Mesenchymal stem cell (in vitro differentiated cells and primary cell): ENCODE measurements at regions not wholly inside any gene's neighbourhood (a gene's known extent, or its start where the extent isn't known, plus 50 kb on each side); places are given as distances from the start of the nearest gene placed in this dataset.
"Not testable (repeated sequence)": the region's sequence is repeated elsewhere in the genome, so short reads cannot be mapped to it uniquely, and the experiment has no call there.

Experiments used
- DNase-seq: peaks from one replicate; pipeline ENCODE4 v3.0.0-alpha.2; 2013
- H2AFZ ChIP-seq: one replicate; pipeline ENCODE4 v1.6.1; 2013; ENCODE audit warnings: low read depth, mild to moderate bottlenecking, control low read depth, inconsistent platforms, low read length, moderate library complexity
- H2AK5ac ChIP-seq: 2 replicates; pipeline ENCODE4 v1.6.1; 2013; ENCODE audit warnings: low read length, moderate library complexity, mild to moderate bottlenecking, inconsistent platforms; ENCODE audit not compliant: severe bottlenecking
- H2BK120ac ChIP-seq: one replicate; pipeline ENCODE4 v1.6.1; 2013; ENCODE audit warnings: low read depth, mild to moderate bottlenecking, inconsistent platforms, low read length, moderate library complexity
- H2BK12ac ChIP-seq, 2 experiments: one replicate each; pipeline ENCODE4 v1.6.1; 2013; ENCODE audit warnings: inconsistent platforms in 2 of 2, low read length in 2 of 2, mild to moderate bottlenecking in 2 of 2, moderate library complexity in 2 of 2, control low read depth in 1 of 2
- H2BK15ac ChIP-seq: one replicate; pipeline ENCODE4 v1.6.1; 2013; ENCODE audit warnings: mild to moderate bottlenecking, low read depth, inconsistent platforms; ENCODE audit not compliant: poor library complexity, severe bottlenecking
- H2BK5ac ChIP-seq: 2 replicates; pipeline ENCODE4 v1.6.1; 2013; ENCODE audit warnings: low read depth, mild to moderate bottlenecking, low read length, control low read depth, inconsistent platforms; ENCODE audit not compliant: poor library complexity, severe bottlenecking
- H3K14ac ChIP-seq, 2 experiments: one replicate each; pipeline ENCODE4 v1.6.1; 2013; ENCODE audit warnings: inconsistent platforms in 2 of 2, low read length in 2 of 2, control low read depth in 1 of 2, mild to moderate bottlenecking in 1 of 2, moderate library complexity in 1 of 2
- H3K18ac ChIP-seq, 2 experiments: one replicate each; pipeline ENCODE4 v1.6.1; 2013; ENCODE audit warnings: inconsistent platforms in 2 of 2, low read length in 2 of 2, control low read depth in 1 of 2, low read depth in 1 of 2, mild to moderate bottlenecking in 1 of 2
- H3K23ac ChIP-seq, 2 experiments: one replicate each; pipeline ENCODE4 v1.6.1; 2013; ENCODE audit warnings: inconsistent platforms in 2 of 2, low read length in 2 of 2, mild to moderate bottlenecking in 2 of 2, moderate library complexity in 2 of 2, control low read depth in 1 of 2
- H3K27ac ChIP-seq: 2 replicates; pipeline ENCODE4 v1.5.1; 2013; ENCODE audit warnings: mild to moderate bottlenecking, moderate library complexity, low read length, control low read depth, inconsistent platforms; ENCODE audit not compliant: poor library complexity, severe bottlenecking
- H3K27me3 ChIP-seq, 2 experiments: 2 replicates each; pipeline versions ENCODE4 v1.6.1 to v1.7.0; 2013; ENCODE audit warnings: low read length in 2 of 2, mild to moderate bottlenecking in 2 of 2, moderate library complexity in 2 of 2, control low read depth in 1 of 2, inconsistent platforms in 1 of 2; ENCODE audit not compliant: control insufficient read depth in 1 of 2, insufficient read depth in 1 of 2
- H3K36me3 ChIP-seq, 2 experiments: 2 replicates each; pipeline versions ENCODE4 v1.6.1 to v1.7.0; 2013; ENCODE audit warnings: low read length in 2 of 2, control low read depth in 1 of 2, inconsistent platforms in 1 of 2, low read depth in 1 of 2, mild to moderate bottlenecking in 1 of 2; ENCODE audit not compliant: insufficient read depth in 2 of 2, control insufficient read depth in 1 of 2
- H3K4ac ChIP-seq, 2 experiments: one replicate each; pipeline ENCODE4 v1.6.1; 2013; ENCODE audit warnings: inconsistent platforms in 2 of 2, low read length in 2 of 2, mild to moderate bottlenecking in 2 of 2, moderate library complexity in 2 of 2, control low read depth in 1 of 2, low read depth in 1 of 2
- H3K4me1 ChIP-seq: 2 replicates; pipeline ENCODE4 v1.6.1; 2013; ENCODE audit warnings: low read depth, low read length, control low read depth; ENCODE audit not compliant: control insufficient read depth, insufficient read depth
- H3K4me2 ChIP-seq: 2 replicates; pipeline ENCODE4 v1.6.1; 2013; ENCODE audit warnings: low read length, mild to moderate bottlenecking, inconsistent platforms; ENCODE audit not compliant: poor library complexity, severe bottlenecking
- H3K4me3 ChIP-seq, 2 experiments: 2 replicates each; pipeline versions ENCODE4 v1.5.1 to v1.7.0; 2013; ENCODE audit warnings: low read length in 2 of 2, mild to moderate bottlenecking in 2 of 2, control low read depth in 1 of 2, low read depth in 1 of 2; ENCODE audit not compliant: insufficient read depth in 1 of 2
- H3K79me1 ChIP-seq: replicated peaks from 2 replicates; pipeline ENCODE4 v1.6.1; 2013; ENCODE audit warnings: mild to moderate bottlenecking, control low read depth, low read length, inconsistent platforms; ENCODE audit not compliant: poor library complexity, severe bottlenecking
- H3K9ac ChIP-seq: 2 replicates; pipeline ENCODE4 v1.7.0; 2013; ENCODE audit warnings: mild to moderate bottlenecking, low read length, moderate library complexity
- H3K9me3 ChIP-seq: 2 replicates; pipeline ENCODE4 v1.7.0; 2013; ENCODE audit warnings: mild to moderate bottlenecking, low read length; ENCODE audit not compliant: control insufficient read depth
- H4K8ac ChIP-seq: one replicate; pipeline ENCODE4 v1.6.1; 2013; ENCODE audit warnings: inconsistent platforms, mild to moderate bottlenecking, low read length, moderate library complexity
- H4K91ac ChIP-seq: one replicate; pipeline ENCODE4 v1.6.1; 2013; ENCODE audit warnings: mild to moderate bottlenecking, low read length, inconsistent platforms
- WGBS: methylation state at CpG from one replicate; pipeline ENCODE4 v1.1.7; 2013; ENCODE audit warnings: mixed read lengths; 5-methylcytosine and 5-hydroxymethylcytosine counted together

DNA sequence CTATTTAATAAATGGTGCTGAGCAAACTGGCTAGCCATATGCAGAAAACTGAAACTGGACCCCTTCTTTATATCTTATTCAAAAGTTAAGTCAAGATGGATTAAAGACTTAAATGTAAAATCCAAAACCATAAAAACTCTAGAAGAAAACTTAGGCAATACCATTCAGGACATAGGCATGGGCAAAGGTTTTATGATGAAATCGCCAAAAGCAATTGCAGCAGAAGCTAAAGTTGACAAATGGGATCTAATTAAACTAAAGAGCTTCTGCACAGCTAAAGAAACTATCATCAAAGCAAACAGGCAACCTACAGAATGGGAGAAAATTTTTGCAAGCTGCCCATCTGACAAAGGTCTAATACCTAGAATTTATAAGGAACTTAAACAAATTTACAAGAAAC is 79.0 kb upstream of the SALL1 start:
- not testable (repeated sequence) for H3K4me3 ChIP-seq, H2BK15ac ChIP-seq, H3K9me3 ChIP-seq, H3K4me2 ChIP-seq, H3K18ac ChIP-seq, H3K23ac ChIP-seq, H3K27ac ChIP-seq, H2BK12ac ChIP-seq, H3K4me1 ChIP-seq, H3K4ac ChIP-seq, H2AFZ ChIP-seq, H4K8ac ChIP-seq, H4K91ac ChIP-seq, H3K36me3 ChIP-seq, DNase-seq, H3K79me1 ChIP-seq, H2BK120ac ChIP-seq, H2AK5ac ChIP-seq, H3K9ac ChIP-seq, H3K14ac ChIP-seq, H2BK5ac ChIP-seq
- 71% methylated on average over 1 of the region's 1 CpG for WGBS
- H3K27me3 ChIP-seq: peaks cover 0 to 14% of the 10 kb centered on the region in 2 experiments

- Histone ChIP-seq H3K18ac (no peak overlapping the region), H3K4me3 (no peak overlapping the region), H3K23ac (no peak overlapping the region), H3K27me3 (peaks cover 0 to 12% of the 10 kb centered on the region in 2 experiments), H2AK5ac (no peak overlapping the region), H2BK15ac (no peak overlapping the region), H2AFZ (no peak overlapping the region), H3K14ac (no peak overlapping the region), H2BK12ac (no peak overlapping the region), H3K27ac (no peak overlapping the region), H3K36me3 (no peaks in the 10 kb centered on the region), H3K4me1 (no peaks in the 10 kb centered on the region), H2BK5ac (no peak overlapping the region), H2BK120ac (no peak overlapping the region), H3K4me2 (no peak overlapping the region), H3K4ac (no peak overlapping the region), H3K79me1 (no peaks in the 10 kb centered on the region), H3K9me3 (no peaks in the 10 kb centered on the region), H3K9ac (no peak overlapping the region), H4K8ac (no peak overlapping the region), H4K91ac (no peak overlapping the region)
- WGBS: no CpG with 5 or more reads among the region's 8 CpGs
- DNase-seq: no peak
Measured at GRCh38 chr16:51228097-51228659, 77.1 kb upstream of the SALL1 start.

DNA sequence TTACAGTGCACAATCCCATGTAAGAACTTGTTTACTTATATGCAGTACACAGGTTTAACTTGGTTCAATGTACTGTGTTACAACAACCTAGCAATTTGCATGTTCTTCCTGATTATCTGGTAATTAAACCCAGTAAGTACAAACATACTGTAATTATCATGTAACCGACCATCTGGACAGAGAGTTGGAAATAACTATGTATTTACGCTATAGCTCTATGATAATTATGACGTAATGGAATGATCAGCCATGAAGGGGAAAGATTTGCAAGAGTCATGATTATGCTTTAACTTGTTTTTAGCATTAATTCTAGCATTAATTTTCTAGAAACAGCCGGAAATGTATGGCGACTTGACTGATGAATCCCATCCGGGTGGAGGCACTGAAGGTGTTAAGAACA is 74.8 kb upstream of the SALL1 start:
- Histone ChIP-seq H2AFZ (no peak overlapping the region), H3K4me2 (no peak overlapping the region), H4K8ac (no peak overlapping the region), H3K18ac (no peak overlapping the region), H3K36me3 (no peaks in the 10 kb centered on the region), H2BK15ac (no peak overlapping the region), H3K4me3 (no peak overlapping the region), H4K91ac (no peak overlapping the region), H3K4me1 (no peaks in the 10 kb centered on the region), H2BK12ac (no peak overlapping the region), H2BK5ac (no peak overlapping the region), H3K79me1 (no peaks in the 10 kb centered on the region), H2BK120ac (no peak overlapping the region), H3K27ac (no peak overlapping the region), H3K9ac (no peak overlapping the region), H3K4ac (no peak overlapping the region), H3K23ac (no peak overlapping the region), H3K9me3 (no peaks in the 10 kb centered on the region), H3K27me3 (peaks cover 0 to 12% of the 10 kb centered on the region in 2 experiments), H2AK5ac (no peak overlapping the region), H3K14ac (no peak overlapping the region)
- WGBS: 82% methylated on average over 5 of the region's 6 CpGs
- DNase-seq: no peak

GRCh38 chr16:51224317-51224716 is 73.2 kb upstream of the SALL1 start:
- Histone ChIP-seq H3K4ac (no peak overlapping the region), H2AK5ac (no peak overlapping the region), H3K4me3 (no peak overlapping the region), H4K91ac (no peak overlapping the region), H3K4me1 (no peaks in the 10 kb centered on the region), H2BK12ac (no peak overlapping the region), H3K18ac (no peak overlapping the region), H3K4me2 (no peak overlapping the region), H2BK15ac (no peak overlapping the region), H4K8ac (no peak overlapping the region), H3K9ac (no peak overlapping the region), H3K9me3 (no peaks in the 10 kb centered on the region), H3K36me3 (no peaks in the 10 kb centered on the region), H3K27me3 (peaks cover 0 to 10% of the 10 kb centered on the region in 2 experiments), H3K79me1 (no peaks in the 10 kb centered on the region), H2AFZ (no peak overlapping the region), H2BK5ac (no peak overlapping the region), H3K27ac (no peak overlapping the region), H3K14ac (no peak overlapping the region), H2BK120ac (no peak overlapping the region), H3K23ac (no peak overlapping the region)
- DNase-seq: no peak
- 95% methylated on average over 2 of the region's 2 CpGs for WGBS
